Astrocyte of the cerebellum (primary cell): ENCODE measurements at regions not wholly inside any gene's neighbourhood (a gene's known extent, or its start where the extent isn't known, plus 50 kb on each side); places are given as distances from the start of the nearest gene placed in this dataset.

Experiments
- DNase-seq: peaks from one replicate; pipeline ENCODE4 v3.0.0-alpha.2; 2011; ENCODE audit warnings: low read depth
- H3K4me3 ChIP-seq: 2 replicates; pipeline ENCODE4 v1.5.1; 2011; ENCODE audit warnings: mild to moderate bottlenecking, low read depth, low read length, moderate library complexity
- CTCF ChIP-seq: IDR thresholded peaks from 2 replicates; pipeline ENCODE4 v1.5.1; 2012; ENCODE audit warnings: low read length, low read depth, moderate library complexity, mild to moderate bottlenecking; ENCODE audit errors: missing control alignments
- in situ Hi-C: cut with HindIII; loops from 2 replicates; pipeline ENCODE4 v1.10.0; 2017; ENCODE audit warnings: low sequenced_read_pairs

GRCh38 chr17:77402159-77402731, 261.5 kb downstream of the SEC14L1 start:
- H3K4me3 ChIP-seq, result no peak overlapping the region
- in situ Hi-C loops, result no loop called here
- no peak for DNase-seq
- TF ChIP-seq CTCF, result no peak

DNA sequence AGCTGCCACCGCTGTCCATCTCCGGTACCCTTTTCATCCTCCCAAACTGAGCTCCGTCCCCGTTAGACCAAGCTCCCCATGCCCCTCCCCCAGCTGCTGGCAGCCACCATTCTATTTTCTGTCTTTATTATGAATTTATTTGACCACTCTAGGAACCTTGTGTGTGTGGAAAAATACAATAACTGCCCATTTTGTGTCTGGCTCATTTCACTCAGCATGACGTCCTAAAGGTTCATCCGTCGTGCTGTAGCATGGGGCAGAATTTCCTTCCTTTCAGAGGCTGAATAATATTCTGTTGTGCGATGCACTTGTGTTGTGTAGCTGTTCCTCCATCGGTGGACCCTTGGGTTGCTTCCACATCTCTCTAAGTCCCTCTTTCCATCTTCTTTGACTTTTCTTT, 263.1 kb downstream of the SEC14L1 start:
- in situ Hi-C loops, result no loop called here
- DNase-seq, result no peak
- TF ChIP-seq CTCF, result no peak
- no peak overlapping the region for H3K4me3 ChIP-seq

- H3K4me3 ChIP-seq, result no peak overlapping the region
- no peak for TF ChIP-seq CTCF
- in situ Hi-C loops, result no loop called here
- no peak for DNase-seq
Measured at GRCh38 chr17:77404812-77405581, 264.2 kb downstream of the SEC14L1 start.

GRCh38 chr17:77405867-77406732, 265.3 kb downstream of the SEC14L1 start:
- DNase-seq, result no peak
- in situ Hi-C loops, result no loop called here
- H3K4me3 ChIP-seq, result no peak overlapping the region
- no peak for TF ChIP-seq CTCF

GRCh38 chr17:77407321-77408277, 266.8 kb downstream of the SEC14L1 start:
- no peak overlapping the region for H3K4me3 ChIP-seq
- no peak for DNase-seq
- in situ Hi-C loops, result no loop called here
- TF ChIP-seq CTCF, result no peak

- no peak overlapping the region for H3K4me3 ChIP-seq
- in situ Hi-C loops, result no loop called here
- DNase-seq, result no peak
- TF ChIP-seq CTCF, result no peak
Measured at GRCh38 chr17:77408284-77408683, 267.5 kb downstream of the SEC14L1 start.
